ENCODE measurements at regions not wholly inside any gene's neighbourhood (a gene's known extent, or its start where the extent isn't known, plus 50 kb on each side); places are given as distances from the start of the nearest gene placed in this dataset.

GRCh38 chr5:23635938-23636337, 128.5 kb downstream of the PRDM9 start:
- H3K9me3 ChIP-seq (replicated peaks; ENCODE audit: control insufficient read depth, insufficient read depth, low read length) = no peaks in the 10 kb centered on the region
- no peaks in the 10 kb centered on the region for H3K79me2 ChIP-seq (ENCODE audit: control insufficient read depth, insufficient read depth, low read length)
- BruUV-seq (replicated peaks) = no TSS peak
- DNase-seq (ENCODE audit: low read depth, low spot score) (no peak), ATAC-seq (no peak), FAIRE-seq (no peak)
- CTCF ChIA-PET = no interaction called here
- in situ Hi-C loops (cut with MboI) (no loop called here), intact Hi-C loops (cut with micrococcal nuclease; ENCODE audit: unreplicated experiment) (no loop called here)
- H3K4me2 ChIP-seq (ENCODE audit: control insufficient read depth, insufficient read depth) = no peak overlapping the region
- H3K4me1 ChIP-seq (ENCODE audit: control insufficient read depth, insufficient read depth, low read length) = no peaks in the 10 kb centered on the region
- no peak overlapping the region for H3K4me3 ChIP-seq
- H3K27me3 ChIP-seq (replicated peaks in 1 of 2; ENCODE audit: control insufficient read depth in 2 of 2, insufficient read depth in 2 of 2, low read length in 1 of 2) = no peaks in the 10 kb centered on the region
- no peak overlapping the region for H3K27ac ChIP-seq (ENCODE audit: control insufficient read depth, insufficient read depth)
- POLR2A ChIA-PET = no interaction called here
- SMC1A ChIA-PET (ENCODE audit: uncharacterized antibody, unreplicated experiment) = no interaction called here
- no peak overlapping the region for H3K9ac ChIP-seq (ENCODE audit: control insufficient read depth, insufficient read depth, low read length)
- TF ChIP-seq USF2 (IDR thresholded peaks at IDR 0.05; ENCODE audit: borderline replicate concordance, low read depth, low read length) (no peak), ZNF207 (IDR thresholded peaks at IDR 0.05; ENCODE audit: borderline replicate concordance) (no peak), CBX3 (IDR thresholded peaks at IDR 0.05; ENCODE audit: borderline replicate concordance, low read depth) (no peak), CTCF (IDR thresholded peaks at IDR 0.05 in 2 of 3, conservative IDR thresholded peaks at IDR 0.05 in 1 of 3; ENCODE audit: control insufficient read depth in 2 of 3, extremely low read depth in 1 of 3, insufficient read depth in 1 of 3, low read depth in 3 of 3, low read length in 3 of 3) (no peak), ZNF217 (IDR thresholded peaks at IDR 0.05) (no peak), ZNF274 (IDR thresholded peaks at IDR 0.05; ENCODE audit: insufficient read depth, insufficient read length) (no peak), ELK1 (IDR thresholded peaks at IDR 0.05; ENCODE audit: low read depth, low read length) (no peak), POU2F2 (IDR thresholded peaks at IDR 0.05; ENCODE audit: borderline replicate concordance, low read depth, low read length) (no peak), TARDBP (IDR thresholded peaks at IDR 0.05; ENCODE audit: borderline replicate concordance) (no peak), IRF4 (IDR thresholded peaks at IDR 0.05; ENCODE audit: low read depth, low read length) (no peak), MTA3 (IDR thresholded peaks at IDR 0.05; ENCODE audit: borderline replicate concordance, low read length) (no peak), IKZF1 (conservative IDR thresholded peaks at IDR 0.05) (no peak), SUPT20H (IDR thresholded peaks at IDR 0.05; ENCODE audit: borderline replicate concordance, control insufficient read depth, low read depth, low read length) (no peak), FOXM1 (IDR thresholded peaks at IDR 0.05; ENCODE audit: low read depth, low read length) (no peak), NR2C2 (IDR thresholded peaks at IDR 0.05; ENCODE audit: borderline replicate concordance, control insufficient read depth, insufficient read length, low read depth) (no peak), NFYB (IDR thresholded peaks at IDR 0.05; ENCODE audit: insufficient read depth, low read depth, low read length) (no peak)
- no peaks in the 10 kb centered on the region for H4K20me1 ChIP-seq (ENCODE audit: control insufficient read depth, insufficient read depth)
- H2AFZ ChIP-seq (ENCODE audit: control insufficient read depth, low read depth, low read length) = no peak overlapping the region
- RAD21 ChIA-PET (ENCODE audit: unreplicated experiment) = no interaction called here
- H3K36me3 ChIP-seq (ENCODE audit: control insufficient read depth in 2 of 2, insufficient read depth in 2 of 2, low read length in 1 of 2) = no peaks in the 10 kb centered on the region

Measured in GM12878 (cell line).